ENCODE measurements at regions not wholly inside any gene's neighbourhood (a gene's known extent, or its start where the extent isn't known, plus 50 kb on each side); places are given as distances from the start of the nearest gene placed in this dataset.
A peak's percentile ranks its signal among the peaks of the same experiment; 100 is the strongest.
"Not testable (repeated sequence)": the region's sequence is repeated elsewhere in the genome, so short reads cannot be mapped to it uniquely, and the experiment has no call there.

DNA sequence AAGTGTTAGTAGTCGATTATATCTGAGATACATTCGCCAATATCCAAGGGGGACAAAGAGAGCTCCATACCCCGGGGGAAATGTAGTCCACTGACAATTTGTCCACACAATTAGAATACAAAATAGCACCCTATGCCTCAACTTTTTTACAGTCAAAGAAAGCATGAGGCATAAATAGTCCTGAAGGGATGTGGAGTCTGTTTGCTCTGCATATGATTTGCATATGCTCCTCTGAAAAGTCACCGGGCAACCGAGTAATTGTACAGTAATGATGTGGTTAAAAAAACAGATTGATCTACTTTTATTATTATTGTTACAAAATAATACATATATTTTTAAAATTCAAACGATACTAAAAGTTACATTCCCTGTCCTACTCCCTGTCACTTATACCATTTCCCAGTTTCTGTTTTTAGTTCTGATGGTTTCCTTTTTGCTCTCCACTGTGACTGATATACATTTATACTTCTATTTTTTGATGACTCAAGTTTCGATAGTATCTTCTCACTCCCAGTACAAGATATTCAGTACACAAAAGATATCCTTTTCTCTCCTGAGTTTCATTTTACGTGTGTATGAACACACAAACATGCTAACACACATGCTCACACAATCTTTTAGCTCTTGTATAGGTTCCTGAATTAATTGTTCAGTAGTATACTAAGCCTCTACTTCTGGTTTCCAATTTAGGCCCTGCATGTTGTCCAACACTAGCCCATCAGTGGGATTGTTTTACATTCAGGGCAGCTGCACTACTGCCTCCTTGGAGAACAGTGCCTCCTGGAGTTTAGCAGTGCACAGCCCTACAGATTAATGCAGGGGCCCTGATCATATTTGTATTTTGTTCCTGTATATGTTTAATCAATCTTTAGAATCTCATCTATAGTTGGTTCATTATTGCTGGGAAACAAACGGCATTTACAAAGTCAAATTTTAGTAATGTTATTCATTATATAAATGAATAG lies 130.9 kb downstream of the TES start:
- DNase-seq: no peak

- no peak for DNase-seq
Observed at GRCh38 chr7:116342125-116342524, 131.8 kb downstream of the TES start.

- no peak for DNase-seq
Observed at GRCh38 chr7:116347151-116347832, 137.0 kb downstream of the TES start.

DNA sequence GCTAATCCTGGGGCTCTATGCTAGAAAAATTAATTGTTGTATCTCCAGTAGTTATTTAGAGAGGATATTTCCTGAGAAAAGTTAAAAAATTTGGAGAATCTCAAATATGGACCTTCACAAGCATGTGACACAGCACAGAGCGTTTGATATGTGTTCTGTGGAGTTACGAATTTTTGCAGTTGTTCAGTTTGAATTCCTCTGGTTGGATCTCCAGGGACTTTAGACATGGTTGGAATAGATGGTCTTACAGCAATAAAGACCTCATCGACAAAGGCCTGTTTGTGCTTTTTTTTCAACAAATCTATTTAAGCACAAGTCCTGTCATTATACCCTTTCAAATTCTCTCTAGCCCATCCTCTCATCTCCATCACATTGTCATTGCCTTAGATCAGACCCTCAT lies 138.0 kb downstream of the TES start:
- no peak for DNase-seq

DNA sequence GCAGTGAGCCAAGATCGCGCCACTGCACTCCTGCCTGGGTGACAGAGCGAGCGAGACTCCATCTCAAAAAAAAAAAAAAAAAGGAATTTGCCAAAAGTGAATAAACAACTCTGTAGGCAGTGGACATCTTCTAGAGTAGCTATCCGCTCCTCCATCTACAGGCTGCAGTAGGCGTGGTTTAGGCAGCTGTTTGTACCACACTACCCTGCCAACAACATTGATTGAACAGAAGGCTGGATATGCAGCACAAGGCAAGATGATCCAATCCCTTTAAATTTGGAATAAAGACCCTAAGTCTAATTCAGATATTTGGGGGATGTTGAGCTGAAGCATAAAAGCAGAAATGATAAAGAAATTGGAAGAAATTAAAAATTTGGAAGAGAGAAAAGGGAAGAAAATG lies 141.6 kb downstream of the TES start:
- DNase-seq: no peak

- DNase-seq: peak; percentile 49
Observed at GRCh38 chr7:116353647-116354046, 143.3 kb downstream of the TES start.

DNA sequence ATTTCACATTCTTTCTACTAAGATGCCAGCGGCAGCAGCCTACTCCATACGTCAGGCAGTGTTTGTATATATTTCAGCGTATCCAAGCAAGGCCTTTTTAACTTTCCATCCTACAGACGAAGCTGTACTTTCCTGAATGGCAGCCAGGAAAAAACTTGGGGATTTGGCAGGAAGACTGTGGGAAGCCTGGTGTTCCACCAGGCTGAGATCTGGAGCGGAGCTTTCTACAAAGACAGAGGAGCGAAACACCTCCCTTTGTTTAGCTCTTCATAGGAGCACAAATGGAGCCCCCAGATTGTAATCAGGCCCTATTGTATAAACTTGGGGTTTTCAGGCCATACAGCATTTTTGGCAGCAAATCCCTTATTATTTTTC lies 143.8 kb downstream of the TES start:
- peak; percentile 97 for DNase-seq

DNA sequence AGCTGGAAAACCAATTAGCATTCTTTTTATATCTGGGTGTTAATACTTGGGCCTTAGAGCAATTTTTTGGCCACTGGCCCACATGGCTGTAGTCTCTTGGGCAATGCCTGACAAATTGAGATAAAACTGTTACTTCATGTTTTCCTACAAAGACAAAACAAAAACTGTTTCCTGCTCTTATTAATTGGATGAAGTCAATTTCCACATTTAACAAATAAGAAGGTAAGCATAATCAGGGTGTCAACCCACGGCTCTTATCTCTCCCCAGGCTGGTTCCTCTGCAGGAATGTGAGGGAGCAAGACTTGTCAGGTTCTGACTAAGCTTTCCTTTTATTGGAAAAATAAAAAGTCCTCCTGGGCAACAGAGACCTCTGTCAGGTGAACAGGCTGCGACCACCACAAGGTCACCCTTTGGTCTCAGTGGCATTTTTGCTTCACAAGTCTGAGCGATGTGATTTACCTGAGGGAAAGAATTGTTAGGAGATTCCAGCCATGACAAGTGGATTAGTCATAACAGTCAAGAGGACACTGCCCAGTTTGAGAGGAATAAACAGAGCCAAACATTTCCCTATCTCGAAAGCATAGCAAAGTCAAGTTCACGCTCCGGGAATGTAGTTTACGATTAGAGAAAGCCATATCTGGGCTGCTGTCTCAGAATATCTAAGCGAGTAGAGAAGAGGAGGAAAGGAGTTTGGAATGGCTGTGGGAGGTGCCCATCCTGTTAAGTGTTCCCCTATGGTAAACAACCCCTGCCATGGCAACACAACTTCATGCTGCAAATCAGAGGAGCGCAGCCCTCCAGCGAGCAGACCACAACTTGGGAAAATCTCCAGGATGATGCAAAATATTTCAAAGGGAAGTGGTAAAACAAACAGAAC lies 144.4 kb downstream of the TES start:
- peak; percentile 81 for DNase-seq

DNA sequence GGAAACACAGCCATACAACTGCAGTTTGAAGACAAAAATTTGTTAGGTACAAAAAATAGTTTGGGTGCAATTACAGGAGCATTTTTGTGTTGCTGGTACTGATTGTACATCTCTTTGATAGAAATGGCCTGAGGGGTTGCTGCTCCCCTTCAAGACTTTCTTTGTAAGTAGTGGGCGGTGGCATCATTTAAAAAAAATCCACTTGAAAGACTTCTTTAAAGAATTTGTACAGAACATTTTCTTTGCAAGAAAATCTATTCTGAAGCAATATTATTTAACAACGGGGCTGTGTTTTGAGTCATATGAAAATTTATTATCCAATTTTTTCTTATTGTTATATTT lies 144.1 kb upstream of the CAV2 start:
- no peak for DNase-seq

- no peak for DNase-seq
Observed at GRCh38 chr7:116356333-116356965, 143.1 kb upstream of the CAV2 start.

DNA sequence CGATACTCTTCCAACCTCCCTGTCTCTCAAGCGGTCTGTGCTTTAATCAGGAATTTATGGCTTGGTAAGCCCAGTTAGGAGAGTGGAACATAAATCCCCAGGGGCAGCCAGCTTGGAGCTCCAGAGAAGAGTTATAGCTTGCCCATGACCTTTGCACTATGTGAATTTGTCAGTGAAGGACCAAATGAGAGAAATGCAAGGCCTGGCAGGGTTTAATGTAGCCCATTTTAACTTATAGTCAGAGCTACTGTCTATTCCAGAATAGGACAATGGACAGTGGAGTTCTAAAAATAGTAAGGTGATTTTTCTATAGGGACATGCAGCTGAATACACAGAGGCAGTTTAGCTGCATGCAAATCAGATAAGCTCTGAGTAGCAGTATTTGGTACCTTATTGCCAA lies 142.6 kb upstream of the CAV2 start:
- no peak for DNase-seq

- DNase-seq: no peak
Observed at GRCh38 chr7:116357781-116358670, 141.5 kb upstream of the CAV2 start.

GRCh38 chr7:116361767-116362166 lies 137.8 kb upstream of the CAV2 start:
- no peak for DNase-seq

DNA sequence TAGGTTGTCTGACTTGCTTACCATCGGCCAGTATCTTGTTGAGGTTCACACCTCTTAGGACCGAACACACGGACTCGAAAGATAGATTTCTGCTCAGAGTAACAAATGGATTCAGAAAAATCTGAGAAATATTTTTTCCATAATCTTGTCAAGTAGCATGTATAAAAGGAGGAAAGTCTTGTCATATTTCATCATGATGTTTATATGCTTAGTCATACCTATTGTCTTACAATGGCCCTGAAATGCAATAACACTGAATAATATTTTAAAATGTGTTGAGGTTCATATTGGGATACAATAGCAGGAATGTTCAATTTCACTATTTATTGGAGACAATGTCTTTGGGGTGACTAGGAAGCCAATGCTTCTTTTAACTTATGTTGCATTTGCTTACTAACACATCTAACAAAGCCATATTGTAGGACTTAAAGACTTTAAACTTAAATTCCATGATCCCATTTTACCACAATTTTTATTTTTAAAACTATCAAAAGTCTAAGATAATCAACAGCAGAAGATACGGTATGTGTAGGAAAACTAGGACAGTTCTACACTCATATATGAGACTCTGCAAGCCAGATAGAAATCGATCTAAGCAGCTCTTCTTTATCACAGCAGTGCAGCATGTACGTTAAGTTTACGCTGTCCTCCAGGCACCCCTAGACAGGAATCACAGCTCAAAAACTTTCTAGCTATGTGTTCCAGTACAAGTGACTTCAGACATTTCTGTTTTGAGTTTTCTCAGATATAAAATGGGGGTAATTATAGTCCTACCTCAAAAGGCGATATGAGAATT lies 135.7 kb upstream of the CAV2 start:
- DNase-seq: no peak

- no peak for DNase-seq
Observed at GRCh38 chr7:116364469-116364868, 135.1 kb upstream of the CAV2 start.

- no peak for DNase-seq
Observed at GRCh38 chr7:116365797-116366196, 133.7 kb upstream of the CAV2 start.

DNA sequence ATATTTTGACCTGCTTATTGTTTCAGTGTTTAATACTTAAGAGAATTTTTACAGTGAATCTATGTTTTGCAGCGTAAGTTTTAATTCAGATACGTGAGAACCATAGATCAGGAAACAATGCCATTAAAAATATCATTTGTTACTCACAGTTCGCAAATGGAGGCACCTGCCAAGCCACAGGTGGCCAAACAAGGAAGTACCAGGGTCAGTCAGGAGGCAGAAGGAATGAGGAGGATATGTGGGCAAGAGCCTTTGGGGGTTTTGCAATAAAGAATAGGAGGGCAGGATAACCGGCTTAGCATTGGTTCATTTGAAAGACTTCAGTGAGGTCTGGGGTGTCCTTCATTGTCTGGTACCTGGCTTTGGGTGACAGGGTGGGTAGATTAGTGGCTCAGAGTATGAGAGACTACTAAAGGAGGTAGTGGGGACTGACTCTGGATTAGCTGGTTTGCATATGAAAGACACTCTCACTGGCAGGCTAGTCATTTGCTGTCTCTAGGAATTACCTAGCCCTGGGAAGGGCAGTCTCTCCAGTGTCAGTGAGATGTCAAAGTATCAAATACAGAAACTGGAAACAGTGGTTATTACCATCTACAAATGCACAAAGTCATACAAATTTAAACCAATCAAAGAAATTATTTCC lies 132.2 kb upstream of the CAV2 start:
- no peak for DNase-seq

GRCh38 chr7:116368965-116369364 lies 130.6 kb upstream of the CAV2 start:
- DNase-seq: no peak

DNA sequence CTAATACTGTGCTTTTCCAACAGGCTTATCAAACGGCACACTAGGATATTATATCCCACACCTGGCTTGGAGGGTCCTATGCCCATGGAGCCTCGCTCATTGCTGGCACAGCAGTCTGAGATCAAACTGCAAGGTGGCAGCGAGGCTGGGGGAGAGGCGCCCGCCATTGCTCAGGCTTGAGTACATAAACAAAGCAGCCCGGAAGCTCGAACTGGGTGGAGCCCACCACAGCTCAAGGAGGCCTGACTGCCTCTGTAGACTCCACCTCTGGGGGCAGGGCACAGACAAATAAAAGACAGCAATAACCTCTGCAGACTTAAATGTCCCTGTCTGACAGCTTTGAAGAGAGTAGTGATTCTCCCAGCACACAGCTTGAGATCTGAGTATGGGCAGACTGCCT lies 128.0 kb upstream of the CAV2 start:
- not testable (repeated sequence) for DNase-seq
